ENCODE measurements at regions not wholly inside any gene's neighbourhood (a gene's known extent, or its start where the extent isn't known, plus 50 kb on each side); places are given as distances from the start of the nearest gene placed in this dataset.

DNA sequence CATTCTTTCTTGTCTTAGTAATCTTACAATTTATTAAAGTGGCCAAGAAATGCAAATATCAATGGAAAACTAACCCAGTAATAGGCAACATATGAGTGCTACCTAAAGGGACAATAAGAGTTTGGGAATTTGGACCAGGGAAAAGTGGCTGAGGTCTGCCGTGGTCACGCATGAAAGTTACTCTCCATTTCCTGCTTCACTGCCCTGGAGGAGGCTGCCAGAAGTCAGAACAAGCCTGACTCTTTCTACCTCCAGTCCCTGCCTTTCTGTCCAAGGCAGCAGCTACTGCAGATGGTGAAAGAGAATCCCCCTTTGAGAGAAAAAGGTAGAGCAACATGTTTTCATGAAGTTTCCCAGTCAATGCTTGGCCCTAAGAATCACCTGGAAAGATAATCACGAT lies 201.1 kb upstream of the ARGLU1 start:
- TF ChIP-seq ZC3H10 (CRISPR knock-in tag; IDR thresholded peaks at IDR 0.05) (no peak), GLIS3 (CRISPR knock-in tag; IDR thresholded peaks at IDR 0.05) (no peak), ARNTL (CRISPR knock-in tag; IDR thresholded peaks at IDR 0.05; ENCODE audit: borderline replicate concordance, low read depth) (no peak), ZNF70 (CRISPR knock-in tag; IDR thresholded peaks at IDR 0.05) (no peak), PPARA (CRISPR knock-in tag; IDR thresholded peaks at IDR 0.05; ENCODE audit: borderline replicate concordance) (no peak), RARB (CRISPR knock-in tag; IDR thresholded peaks at IDR 0.05) (no peak), SNAI2 (CRISPR knock-in tag; IDR thresholded peaks at IDR 0.05) (no peak), CSDC2 (CRISPR knock-in tag; IDR thresholded peaks at IDR 0.05) (no peak), TOX (CRISPR knock-in tag; IDR thresholded peaks at IDR 0.05; ENCODE audit: borderline replicate concordance) (no peak)
- TF ChIP-seq, protein P1, sequence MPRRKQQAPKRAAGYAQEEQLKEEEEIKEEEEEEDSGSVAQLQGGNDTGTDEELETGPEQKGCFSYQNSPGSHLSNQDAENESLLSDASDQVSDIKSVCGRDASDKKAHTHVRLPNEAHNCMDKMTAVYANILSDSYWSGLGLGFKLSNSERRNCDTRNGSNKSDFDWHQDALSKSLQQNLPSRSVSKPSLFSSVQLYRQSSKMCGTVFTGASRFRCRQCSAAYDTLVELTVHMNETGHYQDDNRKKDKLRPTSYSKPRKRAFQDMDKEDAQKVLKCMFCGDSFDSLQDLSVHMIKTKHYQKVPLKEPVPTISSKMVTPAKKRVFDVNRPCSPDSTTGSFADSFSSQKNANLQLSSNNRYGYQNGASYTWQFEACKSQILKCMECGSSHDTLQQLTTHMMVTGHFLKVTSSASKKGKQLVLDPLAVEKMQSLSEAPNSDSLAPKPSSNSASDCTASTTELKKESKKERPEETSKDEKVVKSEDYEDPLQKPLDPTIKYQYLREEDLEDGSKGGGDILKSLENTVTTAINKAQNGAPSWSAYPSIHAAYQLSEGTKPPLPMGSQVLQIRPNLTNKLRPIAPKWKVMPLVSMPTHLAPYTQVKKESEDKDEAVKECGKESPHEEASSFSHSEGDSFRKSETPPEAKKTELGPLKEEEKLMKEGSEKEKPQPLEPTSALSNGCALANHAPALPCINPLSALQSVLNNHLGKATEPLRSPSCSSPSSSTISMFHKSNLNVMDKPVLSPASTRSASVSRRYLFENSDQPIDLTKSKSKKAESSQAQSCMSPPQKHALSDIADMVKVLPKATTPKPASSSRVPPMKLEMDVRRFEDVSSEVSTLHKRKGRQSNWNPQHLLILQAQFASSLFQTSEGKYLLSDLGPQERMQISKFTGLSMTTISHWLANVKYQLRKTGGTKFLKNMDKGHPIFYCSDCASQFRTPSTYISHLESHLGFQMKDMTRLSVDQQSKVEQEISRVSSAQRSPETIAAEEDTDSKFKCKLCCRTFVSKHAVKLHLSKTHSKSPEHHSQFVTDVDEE (CRISPR knock-in tag; IDR thresholded peaks at IDR 0.05), result no peak
- no peak for ATAC-seq

DNA sequence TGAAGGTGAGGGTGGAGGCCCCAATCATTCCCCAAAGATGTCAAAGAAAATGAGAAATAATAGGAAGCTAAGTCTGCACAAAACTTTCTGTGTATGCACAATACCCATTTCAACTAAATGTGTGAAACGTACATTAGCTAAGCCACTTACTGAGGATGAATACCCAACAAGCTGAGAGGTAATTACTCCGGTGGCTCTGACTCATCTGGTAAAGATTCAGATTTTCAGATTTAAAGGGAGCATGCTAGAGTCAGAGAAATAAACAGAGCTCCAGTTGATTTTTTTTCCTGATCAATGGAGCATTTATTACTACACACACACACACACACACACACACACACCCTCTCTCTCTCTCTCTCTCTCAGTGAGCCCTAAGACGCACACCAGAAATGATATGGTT lies 194.8 kb upstream of the ARGLU1 start:
- no peak for ATAC-seq
- no peak for TF ChIP-seq ZNF8 (CRISPR knock-in tag; IDR thresholded peaks at IDR 0.05)
- TF ChIP-seq ZNF565 (CRISPR knock-in tag; conservative IDR thresholded peaks at IDR 0.05; ENCODE audit: low read depth), result no peak
- no peak for TF ChIP-seq ZFP3 (CRISPR knock-in tag; IDR thresholded peaks at IDR 0.05)
- TF ChIP-seq TOX (CRISPR knock-in tag; IDR thresholded peaks at IDR 0.05; ENCODE audit: borderline replicate concordance), result no peak
- TF ChIP-seq RARB (CRISPR knock-in tag; IDR thresholded peaks at IDR 0.05), result no peak
- TF ChIP-seq, protein P2, sequence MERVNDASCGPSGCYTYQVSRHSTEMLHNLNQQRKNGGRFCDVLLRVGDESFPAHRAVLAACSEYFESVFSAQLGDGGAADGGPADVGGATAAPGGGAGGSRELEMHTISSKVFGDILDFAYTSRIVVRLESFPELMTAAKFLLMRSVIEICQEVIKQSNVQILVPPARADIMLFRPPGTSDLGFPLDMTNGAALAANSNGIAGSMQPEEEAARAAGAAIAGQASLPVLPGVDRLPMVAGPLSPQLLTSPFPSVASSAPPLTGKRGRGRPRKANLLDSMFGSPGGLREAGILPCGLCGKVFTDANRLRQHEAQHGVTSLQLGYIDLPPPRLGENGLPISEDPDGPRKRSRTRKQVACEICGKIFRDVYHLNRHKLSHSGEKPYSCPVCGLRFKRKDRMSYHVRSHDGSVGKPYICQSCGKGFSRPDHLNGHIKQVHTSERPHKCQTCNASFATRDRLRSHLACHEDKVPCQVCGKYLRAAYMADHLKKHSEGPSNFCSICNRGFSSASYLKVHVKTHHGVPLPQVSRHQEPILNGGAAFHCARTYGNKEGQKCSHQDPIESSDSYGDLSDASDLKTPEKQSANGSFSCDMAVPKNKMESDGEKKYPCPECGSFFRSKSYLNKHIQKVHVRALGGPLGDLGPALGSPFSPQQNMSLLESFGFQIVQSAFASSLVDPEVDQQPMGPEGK (CRISPR knock-in tag; IDR thresholded peaks at IDR 0.05; ENCODE audit: borderline replicate concordance), result no peak
- no peak for TF ChIP-seq PPARA (CRISPR knock-in tag; IDR thresholded peaks at IDR 0.05; ENCODE audit: borderline replicate concordance)
- TF ChIP-seq, protein P1 (CRISPR knock-in tag; IDR thresholded peaks at IDR 0.05), result no peak
- TF ChIP-seq ARNTL (CRISPR knock-in tag; IDR thresholded peaks at IDR 0.05; ENCODE audit: borderline replicate concordance, low read depth), result no peak
- no peak for TF ChIP-seq SNAI2 (CRISPR knock-in tag; IDR thresholded peaks at IDR 0.05)
- no peak for TF ChIP-seq ESRRG (CRISPR knock-in tag; IDR thresholded peaks at IDR 0.05)
- no peak for TF ChIP-seq ZFP30 (CRISPR knock-in tag; IDR thresholded peaks at IDR 0.05)
- TF ChIP-seq TCF4 (CRISPR knock-in tag; IDR thresholded peaks at IDR 0.05; ENCODE audit: borderline replicate concordance), result no peak
- no peak for TF ChIP-seq GLIS3 (CRISPR knock-in tag; IDR thresholded peaks at IDR 0.05)

DNA sequence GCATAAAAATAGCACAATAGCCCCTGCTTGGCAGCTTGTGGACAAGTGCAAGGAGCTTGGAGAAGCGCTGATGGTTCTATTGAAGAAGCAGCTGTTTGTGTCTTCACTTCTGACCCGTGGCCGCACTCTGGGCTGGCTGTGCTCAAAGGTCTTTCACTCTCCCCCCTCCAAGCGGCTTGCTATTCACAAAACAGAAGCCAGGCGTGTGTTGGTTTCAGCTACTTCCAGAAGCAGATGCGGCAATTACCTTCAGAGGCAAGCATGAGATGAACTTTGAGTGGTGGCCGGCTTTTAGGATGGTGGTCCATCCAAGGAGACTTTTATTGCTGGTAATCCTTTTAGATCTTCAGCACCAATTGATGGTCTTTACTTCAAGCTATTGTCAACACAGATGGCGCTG lies 188.5 kb upstream of the ARGLU1 start:
- TF ChIP-seq ARNTL (CRISPR knock-in tag; IDR thresholded peaks at IDR 0.05; ENCODE audit: borderline replicate concordance, low read depth) (no peak), ZFP3 (CRISPR knock-in tag; IDR thresholded peaks at IDR 0.05) (no peak), ZC3H10 (CRISPR knock-in tag; IDR thresholded peaks at IDR 0.05) (no peak), RARB (CRISPR knock-in tag; IDR thresholded peaks at IDR 0.05) (no peak), GLIS3 (CRISPR knock-in tag; IDR thresholded peaks at IDR 0.05) (no peak), ESRRG (CRISPR knock-in tag; IDR thresholded peaks at IDR 0.05) (no peak)
- TF ChIP-seq, protein P3, sequence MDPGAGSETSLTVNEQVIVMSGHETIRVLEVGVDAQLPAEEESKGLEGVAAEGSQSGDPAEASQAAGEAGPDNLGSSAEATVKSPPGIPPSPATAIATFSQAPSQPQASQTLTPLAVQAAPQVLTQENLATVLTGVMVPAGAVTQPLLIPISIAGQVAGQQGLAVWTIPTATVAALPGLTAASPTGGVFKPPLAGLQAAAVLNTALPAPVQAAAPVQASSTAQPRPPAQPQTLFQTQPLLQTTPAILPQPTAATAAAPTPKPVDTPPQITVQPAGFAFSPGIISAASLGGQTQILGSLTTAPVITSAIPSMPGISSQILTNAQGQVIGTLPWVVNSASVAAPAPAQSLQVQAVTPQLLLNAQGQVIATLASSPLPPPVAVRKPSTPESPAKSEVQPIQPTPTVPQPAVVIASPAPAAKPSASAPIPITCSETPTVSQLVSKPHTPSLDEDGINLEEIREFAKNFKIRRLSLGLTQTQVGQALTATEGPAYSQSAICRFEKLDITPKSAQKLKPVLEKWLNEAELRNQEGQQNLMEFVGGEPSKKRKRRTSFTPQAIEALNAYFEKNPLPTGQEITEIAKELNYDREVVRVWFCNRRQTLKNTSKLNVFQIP (CRISPR knock-in tag; IDR thresholded peaks at IDR 0.05; ENCODE audit: borderline replicate concordance, low read depth), result no peak
- ATAC-seq, result no peak

DNA sequence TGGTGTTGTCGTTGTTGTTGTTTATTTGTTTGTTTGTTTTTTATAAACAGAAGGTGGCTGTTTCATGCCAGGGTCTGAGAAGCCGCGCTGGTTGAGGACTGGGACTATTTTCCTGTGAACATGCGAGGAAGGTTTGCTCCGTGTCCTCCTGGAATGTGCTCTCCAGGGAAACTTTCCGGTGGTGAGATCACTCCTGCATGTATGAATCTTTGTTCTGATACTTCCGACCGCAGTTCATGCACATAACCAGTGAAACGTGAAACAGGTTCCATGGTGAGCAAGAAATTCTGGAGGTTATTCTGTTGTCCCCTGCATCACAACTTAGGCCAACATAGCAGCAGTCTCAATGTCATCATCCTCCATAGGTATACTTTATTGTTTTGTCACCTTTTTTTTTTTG lies 187.6 kb upstream of the ARGLU1 start:
- TF ChIP-seq, protein P1 (CRISPR knock-in tag; IDR thresholded peaks at IDR 0.05), result no peak
- TF ChIP-seq ZNF565 (CRISPR knock-in tag; conservative IDR thresholded peaks at IDR 0.05; ENCODE audit: low read depth), result no peak
- no peak for ATAC-seq
